GM21528 (cell line): ENCODE measurements at regions not wholly inside any gene's neighbourhood (a gene's known extent, or its start where the extent isn't known, plus 50 kb on each side); places are given as distances from the start of the nearest gene placed in this dataset.

Source experiments
- ATAC-seq: cut with Tn5 transposase; IDR thresholded peaks from one replicate; pipeline ENCODE4 v1.9.1; 2021; ENCODE audit warnings: mild to moderate bottlenecking, moderate library complexity; ENCODE audit not compliant: unreplicated experiment, low FRiP score

DNA sequence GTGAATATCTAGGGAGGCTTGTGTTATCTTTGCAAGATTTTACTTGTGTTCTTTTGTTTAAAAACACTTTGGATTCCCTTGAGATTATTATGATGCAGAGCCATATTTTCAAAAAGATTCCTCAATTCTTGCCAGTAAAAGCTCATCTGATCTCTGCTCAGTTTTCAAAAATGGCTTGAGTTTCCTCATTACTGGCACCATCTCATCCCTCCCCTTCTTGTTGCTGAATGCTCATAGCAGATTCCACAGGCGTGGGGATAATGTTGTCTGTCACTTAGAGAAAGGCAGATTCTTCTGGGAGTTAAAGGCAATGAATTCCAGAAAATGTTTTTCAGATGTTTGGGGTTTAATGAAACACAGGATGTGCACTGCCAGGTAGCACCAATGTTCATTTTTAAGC, 170.4 kb upstream of the TANK start:
- no peak for ATAC-seq

DNA sequence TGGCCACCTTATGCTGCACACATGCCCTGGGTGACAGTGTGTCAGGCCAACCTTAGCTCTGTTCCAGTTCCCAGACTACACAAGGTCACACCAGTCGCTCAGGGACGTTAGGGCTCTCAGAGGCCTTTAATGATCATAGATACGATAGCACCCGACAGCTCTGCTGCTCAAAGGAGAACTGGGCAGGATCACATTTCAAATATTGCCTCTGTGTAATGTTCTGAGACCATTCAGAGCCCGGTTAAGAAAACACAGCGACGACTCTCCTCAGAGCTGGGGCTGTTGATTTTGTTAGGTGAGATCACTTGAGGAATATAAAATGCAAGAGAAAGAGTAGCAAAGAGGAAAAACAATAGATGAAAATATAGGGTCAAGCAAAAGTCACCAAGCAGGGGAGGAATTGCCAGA, 166.6 kb upstream of the TANK start:
- ATAC-seq, result no peak

DNA sequence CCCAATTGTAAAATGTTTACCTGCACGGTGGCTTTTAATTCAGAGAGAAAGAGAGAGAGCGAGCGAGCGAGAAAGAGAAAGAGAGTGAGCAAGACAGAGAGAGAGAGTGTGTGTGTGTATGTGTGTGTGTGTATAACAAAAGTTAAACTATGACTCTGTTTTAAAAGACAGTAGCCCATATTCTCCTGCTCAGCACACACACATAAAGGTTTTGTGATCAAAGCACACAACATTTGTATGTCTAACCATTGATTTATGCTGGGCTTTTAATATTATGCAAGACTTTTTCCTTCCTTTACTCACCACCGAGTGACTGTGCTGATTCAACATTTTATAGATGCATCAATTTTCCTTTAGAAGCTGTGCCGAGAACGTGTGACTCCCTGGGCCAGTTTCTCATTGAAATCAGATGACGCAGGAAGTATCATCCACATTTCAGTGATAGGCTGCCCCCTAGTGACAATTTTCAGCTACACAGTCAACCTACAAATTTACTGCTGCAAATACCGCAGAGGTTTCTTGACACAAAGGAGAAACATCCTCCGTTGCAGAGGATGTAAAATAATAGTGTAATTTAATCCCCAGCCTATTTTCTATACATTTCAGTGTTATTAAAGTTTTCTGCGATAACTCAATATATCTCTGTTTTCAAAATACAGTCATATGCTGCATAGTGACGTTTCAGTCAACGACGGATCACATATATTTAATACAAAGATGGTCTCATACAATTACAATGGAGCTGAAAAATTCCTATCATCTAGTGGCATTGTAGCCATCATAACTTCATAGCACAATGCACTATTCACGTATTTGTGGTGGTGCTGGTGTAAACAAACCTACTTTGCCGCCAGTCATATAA, 165.9 kb upstream of the TANK start:
- peak; percentile 89 for ATAC-seq

DNA sequence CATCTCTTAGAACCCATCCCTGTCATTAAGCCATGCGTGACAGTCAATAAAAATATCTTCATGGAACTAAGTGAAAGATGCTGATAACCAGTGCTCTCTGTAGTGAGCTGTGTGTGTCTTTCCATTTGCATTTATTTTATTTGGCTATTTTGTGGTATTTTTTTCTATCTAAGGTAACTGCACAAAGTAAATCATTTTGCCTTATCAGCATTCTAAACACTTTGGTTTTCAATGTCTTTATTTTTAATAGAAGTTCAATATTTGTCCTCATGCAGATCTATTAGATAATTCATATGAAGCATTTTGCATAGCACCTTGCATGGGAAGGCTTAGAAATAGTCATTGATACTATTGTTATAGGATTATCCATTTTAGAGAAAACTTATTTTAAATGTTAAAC, 163.6 kb upstream of the TANK start:
- no peak for ATAC-seq

DNA sequence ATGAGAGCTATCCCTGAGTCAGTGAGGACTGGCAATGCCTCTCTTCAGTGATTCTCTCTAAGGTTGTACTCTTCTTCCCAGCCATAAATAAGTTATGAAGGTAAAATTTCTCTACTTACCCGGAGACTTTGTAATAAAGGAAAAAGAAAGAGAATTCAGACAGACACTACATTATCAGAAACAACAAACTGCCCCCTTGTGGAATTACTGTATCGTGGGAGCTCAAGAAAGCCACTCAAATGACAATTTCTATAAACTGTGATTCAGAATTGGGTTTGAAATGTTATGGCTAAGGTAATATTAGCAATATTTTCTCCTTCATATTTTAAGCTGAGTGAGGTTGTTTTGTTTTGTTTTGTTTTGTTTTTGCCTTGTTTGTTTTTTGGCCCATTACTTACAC, 155.8 kb upstream of the TANK start:
- ATAC-seq, result no peak

DNA sequence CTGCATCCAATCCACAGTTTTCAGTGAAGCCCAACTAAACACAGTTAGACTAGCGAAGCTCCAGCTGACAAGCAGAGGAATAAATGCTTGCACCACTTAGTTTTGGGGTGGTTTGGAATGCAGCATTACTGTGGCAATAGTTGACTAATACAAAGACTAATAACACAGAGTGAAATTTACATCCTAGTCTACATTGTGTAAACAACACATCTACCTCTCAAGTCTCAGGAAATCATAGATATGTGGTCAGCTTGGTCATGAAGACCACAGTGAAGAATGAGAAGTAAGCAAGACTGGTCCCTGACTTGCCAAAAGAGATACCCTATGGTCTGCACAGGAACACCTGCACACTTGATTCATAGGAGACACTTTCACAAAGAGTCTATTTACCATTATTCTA, 155.1 kb upstream of the TANK start:
- no peak for ATAC-seq

DNA sequence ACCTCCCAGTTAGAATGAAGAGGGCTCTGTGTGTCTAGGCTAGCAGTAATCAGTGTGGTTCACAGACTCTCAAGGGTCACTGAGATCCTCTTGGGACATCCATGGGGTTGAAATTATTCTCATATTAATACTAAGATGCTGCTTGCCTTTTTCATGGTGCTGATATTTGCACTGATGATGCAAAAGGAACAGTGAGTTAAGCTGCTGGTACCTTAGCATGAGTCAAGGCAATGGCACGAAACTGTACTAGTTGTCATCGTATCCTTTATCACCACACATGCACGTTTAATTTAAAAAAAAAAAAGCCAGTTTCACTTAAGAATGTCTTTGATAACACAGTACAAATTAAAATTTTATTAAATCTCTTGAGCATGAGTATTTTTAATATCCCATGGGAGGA, 151.9 kb upstream of the TANK start:
- ATAC-seq, result no peak

DNA sequence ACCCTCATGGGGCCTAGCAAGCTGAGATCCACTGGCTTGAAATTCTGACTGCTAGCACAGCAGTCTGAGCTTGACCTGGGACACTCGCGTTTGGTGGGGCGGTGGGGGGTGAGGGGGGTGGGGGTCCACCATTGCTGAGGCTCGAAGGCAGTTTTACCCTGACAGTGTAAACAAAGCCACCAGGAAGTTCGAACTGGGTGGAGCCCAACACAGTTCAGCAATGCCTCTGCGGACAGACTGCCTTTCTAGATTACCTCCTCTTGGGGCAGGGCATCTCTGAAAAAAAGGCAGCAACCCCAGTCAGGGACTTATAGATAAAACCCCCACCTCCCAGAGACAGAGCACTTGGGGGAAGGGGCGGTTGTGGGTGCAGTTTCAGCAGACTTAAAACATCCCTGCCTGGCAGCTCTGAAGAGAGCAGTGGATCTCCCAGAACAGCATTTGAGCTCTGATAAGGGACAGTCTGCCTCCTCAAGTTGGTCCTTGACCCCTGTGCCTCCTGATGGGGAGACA, 149.7 kb upstream of the TANK start:
- ATAC-seq, result no peak

DNA sequence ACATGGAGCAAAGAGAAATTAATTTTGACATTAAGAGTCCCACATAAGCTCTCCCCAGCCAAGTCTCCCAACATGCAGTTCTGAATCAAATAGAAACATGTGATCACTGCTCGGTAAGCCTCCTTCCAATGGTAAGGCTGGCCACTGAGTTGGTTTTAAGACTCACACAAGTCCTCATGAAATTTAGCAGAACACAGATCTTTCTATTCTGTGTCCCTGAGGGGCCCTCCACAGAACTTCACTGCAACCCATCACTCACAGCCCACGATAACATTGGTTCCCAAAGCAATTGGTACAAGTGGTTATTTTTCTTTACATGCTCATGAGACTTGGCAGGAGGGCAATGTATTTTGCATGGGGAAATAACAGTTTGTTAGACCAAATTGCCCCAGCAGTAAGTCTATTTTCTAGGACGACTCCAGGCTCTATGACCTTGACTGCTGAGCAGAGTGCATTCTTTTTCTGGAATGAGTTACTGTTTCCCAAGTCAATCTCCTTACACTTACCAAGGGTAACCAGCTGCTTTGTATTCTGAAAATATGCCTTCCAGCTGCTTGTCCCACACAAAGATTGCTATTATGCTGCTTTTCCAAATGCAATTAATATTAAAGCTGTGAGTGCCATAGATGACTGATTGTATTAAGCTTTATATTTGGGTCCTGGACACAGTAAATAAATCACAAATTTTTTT, 142.3 kb upstream of the TANK start:
- ATAC-seq, result no peak

DNA sequence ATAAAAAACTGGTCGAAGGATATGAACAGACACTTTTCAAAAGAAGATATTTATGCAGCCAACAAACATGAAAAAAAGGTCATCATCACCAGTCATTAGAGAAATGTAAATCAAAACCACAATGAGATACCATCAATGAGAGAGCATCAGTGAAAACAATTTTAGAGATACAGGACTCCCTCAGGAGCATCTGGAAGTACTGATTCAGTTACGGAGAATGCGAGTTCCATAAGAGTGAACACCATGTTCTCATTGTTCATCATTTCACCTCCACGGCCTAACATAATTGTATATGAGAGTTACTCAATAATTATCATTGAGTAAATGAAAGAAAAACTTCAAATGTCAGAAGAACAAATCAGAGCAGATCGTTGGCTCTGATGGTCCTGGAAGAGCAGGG, 140.9 kb upstream of the TANK start:
- ATAC-seq, result no peak

DNA sequence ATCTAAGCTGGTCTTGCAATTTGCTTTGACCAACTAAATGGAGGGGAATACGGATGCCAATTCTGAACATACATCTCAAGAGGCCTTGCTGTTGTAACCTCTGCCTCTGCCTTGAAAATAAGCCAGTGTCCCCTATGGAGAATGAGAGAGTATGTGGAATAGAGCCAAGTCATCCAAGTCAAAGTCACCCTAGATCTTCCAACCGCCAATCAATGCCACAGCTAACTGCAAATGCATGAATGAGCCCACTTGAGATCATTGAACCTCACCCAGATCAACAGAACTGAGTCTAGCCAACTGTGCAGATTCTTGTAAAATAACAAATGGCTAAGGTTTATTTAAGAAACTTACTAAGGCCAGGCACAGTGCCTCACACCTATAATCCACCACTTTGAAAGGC, 139.8 kb upstream of the TANK start:
- no peak for ATAC-seq

DNA sequence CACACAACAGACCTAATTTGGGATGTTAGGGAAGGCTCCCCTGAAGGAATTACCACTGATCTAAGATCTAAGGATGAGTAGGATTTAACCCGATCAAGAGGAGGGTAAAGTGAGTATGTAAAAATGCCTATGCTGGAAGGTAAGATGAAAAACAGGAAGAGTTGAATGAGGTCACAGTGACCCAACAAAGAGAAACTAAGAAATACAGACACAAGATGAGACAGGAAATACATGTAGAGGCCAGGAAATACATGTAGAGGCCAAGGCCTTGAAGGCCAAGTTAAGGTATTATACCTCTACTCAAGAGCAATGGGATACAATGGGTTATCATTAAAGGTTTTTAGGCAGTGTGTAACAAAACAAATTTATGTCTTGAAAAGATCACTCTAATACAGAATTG, 131.6 kb upstream of the TANK start:
- no peak for ATAC-seq

DNA sequence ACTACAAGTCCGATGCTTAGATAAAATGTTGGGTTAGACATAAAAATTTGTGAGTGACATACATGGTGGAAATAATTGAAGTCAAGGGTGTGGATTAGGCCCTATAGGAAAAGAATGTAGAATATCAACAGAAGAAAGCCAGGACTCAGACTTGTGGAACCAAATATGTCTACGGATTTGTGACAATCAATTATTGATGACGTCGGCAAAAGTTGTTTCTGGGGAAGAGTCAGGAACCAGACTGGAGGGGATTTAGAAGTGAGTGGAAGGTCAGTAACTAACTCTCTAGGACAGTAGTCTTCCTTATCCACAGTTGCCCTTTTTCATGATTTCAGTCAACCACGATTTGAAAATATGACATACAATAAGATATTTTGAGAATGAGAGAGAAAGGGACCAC, 130.9 kb upstream of the TANK start:
- ATAC-seq, result no peak

DNA sequence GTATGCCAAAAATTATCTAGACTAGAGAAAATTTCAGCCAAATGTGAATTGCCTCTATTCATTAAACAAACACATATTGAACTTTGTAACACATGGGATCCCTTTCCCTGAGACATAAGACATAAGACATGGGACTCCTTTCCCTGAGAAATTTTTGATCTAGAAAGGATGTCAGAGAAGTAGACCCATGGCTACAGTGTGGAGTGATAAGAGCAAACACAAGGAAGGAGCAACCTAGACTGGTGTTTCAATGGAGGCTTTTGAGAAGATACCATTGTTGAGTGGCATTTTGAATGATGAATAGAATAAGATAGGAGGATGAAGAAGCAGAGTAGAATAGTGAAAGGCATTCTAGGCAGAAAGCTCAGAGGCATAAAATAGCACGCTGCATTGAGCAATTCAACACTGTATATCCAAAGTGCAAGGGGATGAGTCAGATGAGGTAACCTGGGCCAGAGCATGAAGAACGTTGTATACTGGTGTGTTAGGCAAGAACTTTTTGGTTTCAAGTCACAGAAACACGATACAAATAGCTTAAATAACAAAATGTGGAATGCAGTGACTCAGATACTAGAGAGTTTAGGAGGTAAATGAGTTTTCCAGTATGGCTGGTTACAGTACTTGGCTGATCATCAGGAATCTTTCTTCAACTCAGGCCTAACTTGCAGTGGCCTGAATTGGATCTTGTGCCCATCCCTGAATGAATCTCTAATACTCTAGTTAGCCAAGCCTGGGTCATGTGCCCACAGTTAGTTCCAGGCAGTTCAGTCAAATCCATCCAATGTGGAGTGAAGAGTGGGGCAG, 129.8 kb upstream of the TANK start:
- ATAC-seq, result no peak

DNA sequence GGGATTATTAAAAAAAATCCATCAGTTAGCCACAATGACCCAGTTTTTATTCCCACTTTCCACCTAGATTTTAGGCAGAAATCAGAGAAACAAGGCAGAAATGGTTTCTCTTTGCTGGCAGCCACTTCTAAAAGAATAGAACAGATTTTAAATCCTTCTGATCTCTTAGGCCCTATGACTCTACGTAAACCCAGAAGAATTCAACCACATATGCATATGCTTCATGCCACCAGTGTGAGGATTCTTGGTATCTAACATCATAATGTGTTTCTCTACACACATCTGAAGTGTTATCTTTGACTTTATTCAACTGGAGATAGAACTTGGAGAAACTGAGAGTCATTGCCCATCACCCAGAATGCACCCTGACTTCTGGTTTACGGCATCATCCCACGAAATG, 128.7 kb upstream of the TANK start:
- ATAC-seq, result no peak

DNA sequence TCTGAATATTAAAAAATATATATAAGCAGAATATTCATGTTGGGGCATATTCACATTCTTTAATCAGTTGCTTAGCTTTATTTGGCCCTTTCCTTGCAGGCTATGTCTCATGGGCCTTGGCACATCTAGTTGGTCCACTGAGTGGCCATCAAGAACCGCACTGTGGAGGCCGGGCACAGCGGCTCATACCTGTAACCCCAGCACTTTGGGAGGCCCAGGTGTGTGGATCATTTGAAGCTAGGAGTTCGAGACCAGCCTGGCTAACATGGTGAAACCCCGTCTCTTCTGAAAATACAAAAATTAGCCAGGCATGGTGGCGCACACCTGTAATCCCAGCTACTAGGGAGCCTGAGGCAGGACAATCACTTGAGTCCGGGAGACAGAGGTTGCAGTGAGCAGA, 127.6 kb upstream of the TANK start:
- no peak for ATAC-seq

DNA sequence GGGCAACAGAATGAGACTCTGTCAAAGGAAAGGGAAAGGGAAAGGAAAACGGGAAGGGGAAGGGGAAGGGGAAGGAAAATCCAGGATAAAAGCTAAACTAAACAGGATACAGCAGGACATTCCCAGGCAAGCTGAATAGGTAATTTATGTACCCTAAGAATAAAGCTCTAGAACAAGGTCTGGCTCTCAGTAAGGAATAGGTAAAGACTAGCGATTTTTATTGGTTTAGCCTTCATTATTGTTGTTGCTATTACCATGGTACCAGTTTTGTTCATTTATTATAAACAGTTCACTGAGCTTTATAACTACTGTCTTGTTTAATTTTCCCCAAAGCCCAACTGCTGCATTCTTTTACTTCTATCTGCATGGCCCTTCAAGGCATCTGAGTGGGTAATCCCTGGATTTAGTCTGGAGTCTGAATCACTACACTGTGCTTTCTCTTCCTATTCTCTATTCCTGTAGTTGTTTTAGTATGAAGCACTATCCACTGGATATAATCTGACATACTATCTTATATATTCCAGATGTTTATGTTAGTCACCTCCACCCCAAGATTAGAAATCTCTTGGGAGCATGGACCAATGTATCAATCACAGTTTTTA, 127.1 kb upstream of the TANK start:
- ATAC-seq, result no peak

DNA sequence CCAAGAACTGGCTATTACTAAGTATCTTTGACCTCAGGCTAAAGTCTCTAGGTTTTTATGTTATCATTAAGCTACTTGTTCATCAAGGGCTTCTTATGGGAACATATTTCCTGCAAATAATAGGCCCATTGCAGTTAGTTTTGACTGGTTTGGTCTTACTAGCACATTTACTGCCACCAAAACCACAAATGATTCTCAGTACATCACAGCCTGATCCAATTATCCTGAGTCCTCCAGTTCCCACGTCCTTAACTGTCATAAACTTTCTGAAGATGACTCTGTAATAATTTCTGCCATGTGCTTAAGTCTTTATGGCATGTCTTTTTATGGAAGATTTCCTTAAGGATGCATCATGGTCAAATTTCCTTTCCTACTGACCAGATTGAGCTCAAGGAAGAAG, 123.3 kb upstream of the TANK start:
- ATAC-seq, result no peak

DNA sequence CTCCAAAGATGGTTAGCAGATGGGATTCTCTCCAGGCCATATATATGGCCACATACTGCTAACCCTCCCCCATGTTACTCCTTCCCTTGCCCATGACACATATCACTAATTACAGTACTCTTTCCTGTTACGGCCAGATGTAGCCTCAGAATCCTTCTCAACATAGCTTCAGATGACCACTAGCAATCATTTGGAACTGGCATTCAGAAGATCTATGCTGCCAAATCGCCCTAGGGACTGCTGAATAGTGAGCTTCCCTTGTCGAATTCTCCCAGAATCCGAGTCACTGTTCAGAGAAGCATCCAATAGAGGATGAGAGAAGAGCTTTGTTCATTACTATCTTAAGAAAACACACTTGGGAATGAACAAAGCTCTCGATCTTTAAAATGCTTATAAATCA, 121.2 kb upstream of the TANK start:
- no peak for ATAC-seq

DNA sequence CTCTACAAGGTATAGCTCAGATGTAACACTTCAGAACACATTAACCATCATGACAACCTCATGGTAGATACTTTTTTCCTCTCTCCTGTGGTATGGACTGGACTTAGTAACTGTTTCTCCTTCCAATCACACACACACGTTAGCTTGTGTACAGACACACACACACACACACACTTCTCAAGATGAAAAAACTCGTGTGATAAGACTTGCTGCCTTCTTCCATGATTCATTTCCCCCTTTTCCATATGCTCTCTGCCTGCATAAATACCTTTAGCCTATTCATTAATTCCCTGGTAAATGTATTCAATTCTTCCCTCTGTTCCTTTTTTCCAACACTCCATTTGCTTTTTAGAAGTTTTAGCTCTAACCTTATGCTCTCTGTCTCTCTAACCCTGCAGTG, 118.9 kb upstream of the TANK start:
- ATAC-seq, result no peak
